Limb (tissue), 2 donors: ENCODE measurements at regions not wholly inside any gene's neighbourhood (a gene's known extent, or its start where the extent isn't known, plus 50 kb on each side); places are given as distances from the start of the nearest gene placed in this dataset.
"Not testable (repeated sequence)": the region's sequence is repeated elsewhere in the genome, so short reads cannot be mapped to it uniquely, and the experiment has no call there.

Experiments
- DNase-seq, 2 donors: peaks; one replicate each; pipeline ENCODE4 v3.0.0-alpha.2; 2016; ENCODE audit errors: extremely low spot score in 2 of 2

DNA sequence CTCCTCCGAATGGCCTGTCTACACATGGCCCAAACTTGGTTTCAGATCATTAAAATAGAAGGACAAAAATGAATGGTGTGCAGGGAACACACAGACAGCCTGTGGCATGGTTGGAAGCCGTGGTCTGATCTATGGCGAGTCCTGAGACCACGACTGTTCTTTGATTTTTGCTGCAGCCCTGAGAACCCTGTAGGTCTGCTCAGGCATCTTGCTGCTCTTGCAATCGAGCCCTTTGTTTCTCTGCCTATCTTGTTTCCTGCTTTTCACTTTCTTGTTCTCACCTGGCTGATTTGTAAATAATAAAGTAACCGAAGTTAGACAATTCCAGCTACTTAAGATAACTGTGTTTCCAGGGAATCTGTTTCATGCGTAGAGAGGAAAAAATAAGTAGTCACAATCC, 54.1 kb upstream of the NBPF9 start:
- DNase-seq: not testable (repeated sequence)

DNA sequence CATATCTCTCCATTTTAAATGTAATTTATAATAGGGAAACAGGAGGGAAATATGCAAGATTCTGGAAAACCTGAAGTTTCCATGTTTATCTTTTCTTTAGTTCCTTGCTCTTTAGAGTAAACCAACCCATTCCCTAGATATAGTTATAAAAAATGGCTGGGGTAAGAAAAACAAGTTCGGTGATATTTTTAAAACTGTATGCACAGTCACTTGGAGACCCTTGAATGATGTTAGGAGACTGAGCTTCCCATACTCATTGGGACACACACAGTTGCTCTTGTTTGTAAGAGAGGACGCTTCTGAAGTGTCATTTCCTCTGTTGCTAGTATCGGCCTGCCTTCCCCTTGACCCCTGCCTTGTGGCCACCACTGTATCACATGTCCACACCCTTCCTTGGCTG, 55.0 kb upstream of the NBPF9 start:
- DNase-seq: not testable (repeated sequence)

GRCh38 chr1:149163063-149163444, 59.7 kb upstream of the NBPF9 start:
- DNase-seq: not testable (repeated sequence)

DNA sequence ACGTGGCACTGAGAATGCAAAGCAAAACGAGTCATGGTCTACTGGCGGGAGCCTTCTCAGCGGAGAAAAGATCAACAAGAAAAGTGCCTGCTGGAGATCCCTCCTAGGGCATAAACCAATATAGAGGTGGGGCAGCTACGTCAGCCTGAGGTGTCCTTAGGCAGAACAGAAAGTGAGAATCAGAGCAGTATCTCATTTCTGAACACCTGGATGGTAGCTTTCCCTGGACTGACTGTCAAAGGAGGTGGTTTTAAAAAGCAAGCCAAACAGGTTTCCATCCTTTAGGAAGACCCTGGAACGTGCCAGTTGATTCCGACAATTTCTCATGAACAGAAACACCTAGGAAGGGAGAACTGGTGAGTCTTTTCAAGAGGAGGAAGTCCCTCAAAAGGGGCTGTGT, 71.4 kb upstream of the NBPF9 start:
- not testable (repeated sequence) for DNase-seq

DNA sequence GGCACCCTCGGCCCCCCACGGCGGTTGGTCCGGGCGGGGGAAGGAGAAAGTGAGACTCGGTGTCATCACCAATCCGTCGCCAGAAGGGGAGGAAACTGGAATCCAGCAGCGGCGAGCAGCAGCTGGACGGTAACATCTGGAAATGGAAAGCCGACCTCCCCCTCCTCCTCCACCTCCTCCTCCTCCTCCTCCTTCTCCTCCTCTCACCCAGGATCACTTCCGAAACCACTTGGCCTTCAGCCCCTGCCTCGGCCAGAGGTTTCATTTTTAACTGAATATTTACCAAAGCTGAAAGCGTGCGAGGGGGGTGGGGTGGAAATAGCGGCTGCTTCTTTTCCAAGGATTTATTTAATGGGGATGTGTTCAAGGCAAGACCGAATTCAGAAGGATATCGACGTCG, 72.5 kb upstream of the NBPF9 start:
- DNase-seq: not testable (repeated sequence)

DNA sequence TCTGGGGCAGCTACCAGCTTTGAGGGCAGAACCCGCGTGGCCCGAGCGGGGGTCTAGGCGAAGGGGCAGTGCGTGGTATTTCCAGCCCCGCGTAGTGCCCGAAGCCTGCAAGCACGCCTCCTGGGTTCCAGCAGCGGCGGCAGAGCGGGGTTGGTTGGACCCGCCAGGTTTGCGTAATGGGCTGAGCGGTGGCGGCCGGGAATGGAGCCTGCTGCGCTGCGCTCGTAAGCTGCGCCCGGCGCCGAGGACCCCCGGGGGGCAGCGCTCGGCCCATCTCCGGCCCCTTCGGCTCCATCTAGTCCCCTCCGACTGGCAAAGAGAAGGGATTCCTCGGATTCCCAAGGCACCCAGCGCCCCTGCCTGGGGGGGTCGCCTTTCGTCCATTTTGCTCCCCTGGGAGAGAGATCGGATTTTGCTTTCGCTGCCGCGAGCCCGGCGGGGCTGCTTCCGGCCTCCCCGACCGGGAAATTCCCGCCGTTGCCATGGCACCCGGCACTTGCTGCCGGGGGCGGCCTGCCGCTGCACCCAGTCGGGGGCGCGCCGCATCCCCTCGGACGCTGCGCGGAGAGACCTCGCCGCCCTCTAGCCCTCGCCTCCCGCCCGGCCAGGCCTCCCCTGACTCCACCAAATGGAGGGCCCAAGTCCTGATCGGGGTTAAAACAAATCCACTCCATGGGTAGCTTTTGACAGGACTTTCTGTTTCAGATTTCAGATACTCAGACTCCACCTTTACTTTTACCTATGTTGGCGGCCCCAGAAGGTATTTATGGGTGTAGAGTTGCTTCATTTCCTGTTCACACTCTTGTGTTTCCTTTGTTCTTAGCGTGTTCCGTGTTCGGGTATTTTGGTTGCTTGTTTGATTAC, 73.3 kb upstream of the NBPF9 start:
- peak in 1 of 2 donors; percentile 63 for DNase-seq

GRCh38 chr1:149190742-149191141, 87.4 kb upstream of the NBPF9 start:
- DNase-seq: not testable (repeated sequence)

GRCh38 chr1:149196651-149197050, 93.3 kb upstream of the NBPF9 start:
- not testable (repeated sequence) for DNase-seq

DNA sequence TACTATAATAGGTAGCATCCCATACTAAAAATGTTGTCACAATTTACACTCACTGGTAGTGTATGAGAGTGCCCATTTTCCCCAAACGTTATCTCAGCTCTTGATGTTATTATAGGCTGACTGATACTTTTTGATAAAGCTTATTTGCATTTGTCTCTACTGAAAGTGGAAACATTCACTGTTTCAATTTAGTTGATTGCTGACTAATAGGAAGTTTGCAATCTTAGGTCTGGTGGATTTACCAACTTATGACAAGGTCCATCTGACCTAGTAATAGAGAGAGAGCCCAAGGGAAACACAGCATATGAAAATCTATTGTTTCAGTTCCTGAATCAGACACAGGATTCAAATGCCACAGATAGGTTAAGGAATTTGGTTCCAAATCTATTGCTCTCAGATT, 97.2 kb upstream of the NBPF9 start:
- peak in 1 of 2 donors; percentile 1 for DNase-seq

GRCh38 chr1:149202283-149202682, 98.9 kb upstream of the NBPF9 start:
- not testable (repeated sequence) for DNase-seq

DNA sequence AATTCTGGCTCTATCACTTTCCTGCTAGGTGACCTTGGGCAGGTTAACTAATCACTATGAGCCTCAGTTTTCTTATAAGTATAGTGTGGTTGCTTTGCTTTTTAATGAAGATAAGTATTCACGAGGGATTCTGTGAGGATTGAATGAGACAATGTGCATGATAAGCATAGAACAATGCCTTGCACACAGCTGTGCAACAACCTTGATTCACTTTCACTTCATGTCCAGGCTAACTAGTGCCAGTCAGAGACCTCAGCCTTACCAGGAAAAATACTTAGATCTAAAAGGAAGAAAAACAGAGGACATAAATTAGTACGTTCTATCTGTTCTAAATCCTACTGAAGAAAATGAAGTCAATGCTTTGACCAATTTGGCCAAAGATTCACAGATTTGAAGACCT, 101.0 kb upstream of the NBPF9 start:
- not testable (repeated sequence) for DNase-seq

GRCh38 chr1:149208836-149209235, 105.5 kb upstream of the NBPF9 start:
- DNase-seq: not testable (repeated sequence)

DNA sequence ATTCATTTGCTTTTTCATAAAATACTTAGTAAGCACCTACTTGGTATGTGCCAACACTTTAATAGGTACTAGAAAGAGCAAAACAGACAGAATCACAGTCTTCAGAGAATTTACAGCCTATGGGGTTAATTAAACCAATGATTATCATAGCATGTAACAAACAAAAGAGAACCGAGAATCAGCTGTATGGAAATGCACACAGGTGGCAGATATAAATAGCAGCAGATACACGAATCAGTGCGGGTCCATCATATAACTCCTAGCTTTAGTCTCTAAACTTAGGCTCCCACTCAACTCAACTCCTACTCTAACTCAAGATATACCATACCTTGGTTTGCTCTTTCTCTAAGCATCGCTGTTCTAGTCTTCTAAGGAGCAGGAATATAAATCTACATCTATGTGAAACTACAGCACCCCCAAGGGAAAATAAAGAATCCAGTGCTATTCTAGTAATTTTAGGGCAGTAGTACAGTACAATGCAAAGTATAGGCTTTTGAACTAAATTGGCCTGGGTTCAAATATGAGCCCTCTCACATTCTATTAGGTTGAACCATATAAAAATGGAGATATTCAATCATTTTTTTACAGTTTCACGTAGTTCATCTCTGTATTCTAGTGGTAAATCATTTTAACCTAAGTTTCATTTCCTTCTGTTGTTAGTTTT, 108.5 kb upstream of the NBPF9 start:
- DNase-seq: not testable (repeated sequence)

DNA sequence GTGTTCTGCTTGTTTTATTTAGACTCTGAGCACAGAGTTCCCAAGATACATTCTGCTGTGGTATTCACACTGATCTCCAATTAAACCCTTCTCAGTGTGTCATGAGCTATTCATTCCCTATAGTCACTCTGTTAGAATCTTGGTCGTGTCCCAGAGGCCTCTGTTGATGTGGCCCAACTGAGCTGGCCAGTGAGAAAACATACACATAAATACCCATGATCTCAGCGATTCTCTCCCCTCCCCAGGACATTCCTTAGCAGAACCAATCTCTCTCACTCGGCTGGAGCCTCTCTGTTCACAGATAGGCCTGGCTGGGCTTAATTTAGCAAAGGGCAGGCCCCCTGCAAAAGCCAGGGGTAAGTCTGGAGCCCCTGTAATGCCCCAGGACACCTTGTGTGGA, 109.6 kb upstream of the NBPF9 start:
- DNase-seq: not testable (repeated sequence)

DNA sequence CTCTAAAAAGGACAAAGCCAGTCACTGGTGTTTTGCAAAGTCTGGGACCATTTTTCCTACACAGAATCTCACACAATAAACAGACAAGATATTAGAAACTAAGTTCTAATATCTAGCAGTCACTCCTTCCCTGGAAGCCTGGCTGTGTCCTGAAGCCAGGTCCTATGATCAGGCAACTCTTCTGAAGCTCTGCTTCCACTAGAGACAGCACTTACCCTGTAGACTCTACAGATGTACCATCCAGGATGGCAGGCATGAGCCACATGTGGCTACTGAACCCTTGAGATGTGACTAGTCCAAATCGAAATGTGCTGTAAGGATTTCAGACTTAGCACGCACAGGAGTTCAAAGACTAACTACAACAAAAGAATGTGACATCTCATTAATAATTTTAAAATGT, 110.3 kb upstream of the NBPF9 start:
- DNase-seq: not testable (repeated sequence)

DNA sequence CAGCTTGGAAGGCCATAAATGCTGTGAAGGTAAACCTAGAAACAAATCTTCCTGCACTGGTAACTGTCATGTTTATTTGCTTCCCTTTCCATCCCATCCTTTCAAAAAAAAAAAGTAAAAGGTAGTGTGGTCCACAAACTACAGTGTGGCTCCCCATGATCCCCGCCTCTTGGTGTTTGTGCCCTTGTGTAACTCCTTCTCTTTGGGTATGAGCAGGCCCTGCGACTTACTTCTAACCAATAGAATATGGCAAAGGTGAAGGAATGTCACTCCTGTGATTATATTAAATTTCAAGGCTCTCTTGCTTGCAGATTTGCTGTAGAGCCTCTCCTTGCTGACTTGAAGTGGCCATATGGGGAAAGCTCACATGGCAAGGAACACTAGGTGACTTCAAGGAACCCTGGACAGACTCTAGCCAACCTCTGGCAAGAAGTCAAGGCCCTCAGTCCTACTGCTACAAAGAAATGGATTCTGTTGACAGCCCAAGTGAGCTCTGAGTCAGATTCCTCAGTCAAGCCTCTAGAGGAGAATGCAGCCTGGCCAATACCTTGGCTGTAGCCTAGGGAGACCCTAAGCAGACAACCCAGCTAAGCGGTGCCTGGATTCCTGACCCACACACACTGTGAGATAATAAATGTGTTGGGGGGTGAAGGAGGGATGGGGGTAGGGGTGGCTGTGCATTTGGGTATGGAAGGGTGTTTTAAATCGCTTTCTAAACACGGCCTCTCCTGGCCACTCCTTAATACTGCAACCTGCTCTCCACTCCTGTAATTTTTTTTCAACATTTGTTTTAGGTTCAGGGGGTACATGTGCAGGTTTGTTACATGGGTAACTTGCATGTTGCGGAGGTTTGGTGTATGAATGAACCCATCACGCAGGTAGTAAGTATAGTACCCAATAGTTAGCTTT, 115.0 kb upstream of the NBPF9 start:
- DNase-seq: not testable (repeated sequence)

GRCh38 chr1:149219539-149219938, 116.2 kb upstream of the NBPF9 start:
- DNase-seq: not testable (repeated sequence)

- DNase-seq: not testable (repeated sequence)
These were observed 117.2 kb upstream of the NBPF9 start for GRCh38 chr1:149220463-149221074.

- DNase-seq: not testable (repeated sequence)
These were observed 124.7 kb upstream of the NBPF9 start for GRCh38 chr1:149227933-149228665.
